ENCODE measurements at regions not wholly inside any gene's neighbourhood (a gene's known extent, or its start where the extent isn't known, plus 50 kb on each side); places are given as distances from the start of the nearest gene placed in this dataset.

DNA sequence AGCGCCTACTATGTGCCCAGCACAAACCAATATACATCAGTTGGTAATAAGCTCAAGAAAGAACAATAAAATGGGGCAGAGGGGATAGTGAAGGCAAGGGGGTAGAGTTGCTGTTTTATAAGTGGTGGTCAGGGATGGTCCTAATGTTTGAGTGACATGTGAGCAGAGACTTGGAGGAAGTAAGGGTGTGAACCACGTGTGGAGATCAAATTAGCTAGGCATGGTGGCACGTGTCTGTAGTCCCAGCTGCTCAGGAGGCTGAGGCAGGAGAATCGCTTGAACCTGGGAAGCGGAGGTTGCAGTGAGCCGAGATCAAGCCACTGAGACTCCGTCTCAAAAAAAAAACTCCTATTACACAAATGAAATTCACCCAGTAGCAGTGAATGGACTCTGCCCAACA lies 56.5 kb downstream of the IRX6 start:
- no peak for DNase-seq (ENCODE audit: low spot score)
- in situ Hi-C loops (cut with HindIII; ENCODE audit: low sequenced_read_pairs): no loop called here

DNA sequence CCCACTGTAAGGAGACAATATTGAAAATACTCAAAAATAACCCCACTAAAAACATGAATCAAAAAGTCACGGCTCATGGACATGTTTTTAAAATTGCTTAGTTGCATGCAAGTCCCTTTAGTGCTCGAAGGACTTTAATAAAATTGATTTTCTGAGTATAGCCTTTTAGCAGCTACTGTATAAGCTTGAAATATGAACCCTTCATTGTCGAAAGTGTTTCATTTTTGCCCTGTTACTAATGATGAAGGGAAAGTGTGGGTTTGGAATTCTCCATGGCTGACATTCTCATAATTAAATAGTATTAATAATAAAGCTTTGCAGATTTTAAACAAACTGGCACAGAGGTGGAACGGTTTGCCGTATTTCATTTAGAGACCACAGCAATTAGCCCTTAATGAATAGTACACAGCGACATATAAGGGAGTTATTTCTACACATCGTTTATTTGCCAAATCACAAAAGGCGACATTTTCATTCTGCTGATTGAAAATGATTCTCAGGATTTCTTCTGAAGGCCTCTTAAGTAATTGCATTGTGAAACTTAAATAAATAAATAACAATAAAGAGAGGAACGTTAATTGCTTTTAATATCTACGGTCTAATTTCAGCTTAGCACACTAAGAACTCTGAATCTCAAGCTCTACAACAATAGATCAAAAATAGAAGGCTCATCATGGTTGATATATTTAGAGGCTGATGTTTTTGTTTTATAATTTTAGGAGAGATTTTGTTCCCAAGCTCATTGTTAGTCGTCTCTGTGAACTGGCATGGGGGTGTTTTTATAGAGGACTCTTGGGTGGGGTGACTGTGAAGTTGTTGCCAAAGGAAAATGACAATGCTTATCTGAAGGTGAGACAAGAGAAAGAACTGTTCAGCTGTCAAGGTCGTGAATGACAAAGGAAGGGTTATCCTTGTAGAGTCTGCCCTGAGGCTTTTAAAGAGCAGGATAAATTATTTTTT lies 60.6 kb downstream of the IRX6 start:
- DNase-seq (ENCODE audit: low spot score): no peak
- in situ Hi-C loops (cut with HindIII; ENCODE audit: low sequenced_read_pairs): no loop called here

- in situ Hi-C loops (cut with HindIII; ENCODE audit: low sequenced_read_pairs): no loop called here
- DNase-seq (ENCODE audit: low spot score): no peak
Measured at GRCh38 chr16:55385359-55385758, 61.4 kb downstream of the IRX6 start.

- DNase-seq (ENCODE audit: low spot score): no peak
- in situ Hi-C loops (cut with HindIII; ENCODE audit: low sequenced_read_pairs): no loop called here
Measured at GRCh38 chr16:55386534-55387296, 62.7 kb downstream of the IRX6 start.

GRCh38 chr16:55388131-55388862 lies 64.3 kb downstream of the IRX6 start:
- in situ Hi-C loops (cut with HindIII; ENCODE audit: low sequenced_read_pairs): no loop called here
- DNase-seq (ENCODE audit: low spot score): no peak

- in situ Hi-C loops (cut with HindIII; ENCODE audit: low sequenced_read_pairs): no loop called here
Measured at GRCh38 chr16:55389426-55390073, 65.5 kb downstream of the IRX6 start.

GRCh38 chr16:55390630-55391237 lies 66.7 kb downstream of the IRX6 start:
- in situ Hi-C loops (cut with HindIII; ENCODE audit: low sequenced_read_pairs): no loop called here
- no peak for DNase-seq (ENCODE audit: low spot score)

More at GRCh38 chr16:55389426-55390073, 65.5 kb downstream of the IRX6 start:
- DNase-seq (ENCODE audit: low spot score): peak; percentile 92

GRCh38 chr16:55391760-55392375 lies 67.9 kb downstream of the IRX6 start:
- in situ Hi-C loops (cut with HindIII; ENCODE audit: low sequenced_read_pairs): no loop called here
- DNase-seq (ENCODE audit: low spot score): no peak

GRCh38 chr16:55392701-55393100 lies 68.7 kb downstream of the IRX6 start:
- no peak for DNase-seq (ENCODE audit: low spot score)
- in situ Hi-C loops (cut with HindIII; ENCODE audit: low sequenced_read_pairs): no loop called here

GRCh38 chr16:55393991-55394390 lies 70.0 kb downstream of the IRX6 start:
- DNase-seq (ENCODE audit: low spot score): peak; percentile 79

GRCh38 chr16:55398762-55399161 lies 74.8 kb downstream of the IRX6 start:
- in situ Hi-C loops (cut with HindIII; ENCODE audit: low sequenced_read_pairs): no loop called here
- no peak for DNase-seq (ENCODE audit: low spot score)

More at GRCh38 chr16:55393991-55394390, 70.0 kb downstream of the IRX6 start:
- in situ Hi-C loops (cut with HindIII; ENCODE audit: low sequenced_read_pairs): no loop called here

DNA sequence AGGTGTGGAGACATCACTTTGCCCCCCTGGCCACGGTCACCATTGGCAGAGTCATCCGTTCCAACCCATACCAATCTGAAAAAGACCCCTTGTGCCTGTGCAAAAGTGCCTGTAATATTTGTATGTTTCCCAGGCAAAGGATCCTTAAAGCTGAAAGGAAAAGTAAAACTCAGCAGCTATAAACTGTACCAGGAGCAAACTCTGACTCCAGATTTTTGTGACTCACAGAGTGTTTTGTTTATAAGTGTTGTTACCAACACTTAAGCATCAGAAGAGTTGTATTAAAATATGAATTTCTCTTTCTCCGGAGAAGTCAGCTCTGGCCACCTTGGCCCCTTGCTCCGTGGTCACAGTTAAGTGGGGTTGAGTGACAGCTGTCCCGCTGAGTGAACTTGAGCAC lies 75.9 kb downstream of the IRX6 start:
- in situ Hi-C loops (cut with HindIII; ENCODE audit: low sequenced_read_pairs): no loop called here
- DNase-seq (ENCODE audit: low spot score): no peak

DNA sequence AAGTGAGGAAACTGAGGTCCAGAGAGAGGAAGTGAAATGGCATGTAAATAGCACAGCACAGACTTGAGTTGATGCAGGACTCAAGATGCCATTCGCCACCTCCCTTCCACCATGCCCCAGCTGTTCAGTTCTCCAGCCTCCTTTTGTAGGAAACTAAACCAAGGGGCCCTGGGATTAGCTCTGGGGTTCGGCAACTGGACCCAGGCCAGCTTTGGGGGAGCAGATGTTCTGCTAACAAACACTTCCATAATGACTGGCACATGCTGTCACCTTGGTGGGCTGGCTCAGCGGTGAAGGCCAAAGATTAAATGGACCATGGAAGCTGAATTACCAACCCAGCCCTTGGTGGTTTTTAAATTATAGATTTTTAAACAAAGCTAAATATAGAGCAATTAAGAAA lies 77.0 kb downstream of the IRX6 start:
- in situ Hi-C loops (cut with HindIII; ENCODE audit: low sequenced_read_pairs): no loop called here
- no peak for DNase-seq (ENCODE audit: low spot score)

DNA sequence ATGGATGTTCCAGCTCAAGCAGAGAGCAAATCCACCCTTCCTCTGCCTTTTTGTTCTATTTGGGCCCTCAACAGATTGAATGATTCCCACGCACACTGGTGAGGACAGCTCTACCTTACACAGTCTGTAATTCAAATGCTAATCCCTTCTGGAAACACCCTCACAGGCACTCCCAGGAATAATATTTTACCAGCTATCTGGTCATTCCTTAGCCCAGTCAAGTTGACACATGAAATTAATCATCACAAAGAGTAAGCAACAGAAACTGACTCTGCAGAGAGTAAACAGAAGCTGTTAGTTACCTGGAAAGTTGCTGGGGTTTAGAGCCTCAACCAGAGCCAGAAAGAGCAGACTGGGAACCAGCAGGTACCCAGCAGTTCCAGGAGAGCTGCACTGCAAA lies 75.5 kb upstream of the MMP2 start:
- in situ Hi-C loops (cut with HindIII; ENCODE audit: low sequenced_read_pairs): no loop called here
- DNase-seq (ENCODE audit: low spot score): no peak

GRCh38 chr16:55406651-55407050 lies 72.3 kb upstream of the MMP2 start:
- in situ Hi-C loops (cut with HindIII; ENCODE audit: low sequenced_read_pairs): no loop called here
- no peak for DNase-seq (ENCODE audit: low spot score)

DNA sequence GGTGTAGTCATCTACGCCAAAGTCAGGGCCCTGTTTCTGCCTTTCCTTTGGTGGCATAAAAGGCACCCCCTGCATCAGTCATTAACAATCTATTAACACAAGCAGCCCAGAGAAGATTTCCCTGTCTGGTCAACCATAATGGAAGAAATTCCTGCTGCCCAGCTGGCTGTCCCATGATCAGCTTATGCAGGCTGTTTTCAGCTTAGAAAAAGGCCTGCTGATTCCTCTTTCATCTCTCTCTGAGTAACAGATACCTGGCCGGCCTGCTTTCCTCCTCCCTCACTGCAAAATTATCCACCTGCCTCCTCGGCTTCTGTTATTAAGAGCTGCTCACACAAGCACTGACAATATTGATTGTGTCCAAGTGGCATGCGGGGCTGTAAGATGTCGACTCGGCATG lies 70.3 kb upstream of the MMP2 start:
- in situ Hi-C loops (cut with HindIII; ENCODE audit: low sequenced_read_pairs): no loop called here
- peak; percentile 2 for DNase-seq (ENCODE audit: low spot score)

- in situ Hi-C loops (cut with HindIII; ENCODE audit: low sequenced_read_pairs): no loop called here
- DNase-seq (ENCODE audit: low spot score): no peak
Measured at GRCh38 chr16:55411231-55411630, 67.8 kb upstream of the MMP2 start.

- no peak for DNase-seq (ENCODE audit: low spot score)
- in situ Hi-C loops (cut with HindIII; ENCODE audit: low sequenced_read_pairs): no loop called here
Measured at GRCh38 chr16:55418586-55418985, 60.4 kb upstream of the MMP2 start.
